ENCODE measurements at regions not wholly inside any gene's neighbourhood (a gene's known extent, or its start where the extent isn't known, plus 50 kb on each side); places are given as distances from the start of the nearest gene placed in this dataset.

- TF ChIP-seq CTCF (IDR thresholded peaks at IDR 0.05; ENCODE audit: insufficient read depth, low read depth, low read length) (no peak), EZH2 (IDR thresholded peaks at IDR 0.05; ENCODE audit: insufficient read depth, low read length) (no peak)
Observed at GRCh38 chr3:83496462-83496861, 1462.3 kb upstream of the CADM2 start.
